Esophagus mucosa (tissue), 1 donor: ENCODE measurements at regions not wholly inside any gene's neighbourhood (a gene's known extent, or its start where the extent isn't known, plus 50 kb on each side); places are given as distances from the start of the nearest gene placed in this dataset.
"Not testable (repeated sequence)": the region's sequence is repeated elsewhere in the genome, so short reads cannot be mapped to it uniquely, and the experiment has no call there.

ENCODE experiments used
- ATAC-seq: fragments of 200-7000 bp; cut with Tn5 transposase; one replicate; pipeline ENCODE4 v1.9.1; 2020
- donor health status: DM: yes; HTN: yes; CAD: no.

GRCh38 chr12:86660488-86661147 lies 404.4 kb upstream of the MGAT4C start:
- ATAC-seq, result peak; percentile 77

DNA sequence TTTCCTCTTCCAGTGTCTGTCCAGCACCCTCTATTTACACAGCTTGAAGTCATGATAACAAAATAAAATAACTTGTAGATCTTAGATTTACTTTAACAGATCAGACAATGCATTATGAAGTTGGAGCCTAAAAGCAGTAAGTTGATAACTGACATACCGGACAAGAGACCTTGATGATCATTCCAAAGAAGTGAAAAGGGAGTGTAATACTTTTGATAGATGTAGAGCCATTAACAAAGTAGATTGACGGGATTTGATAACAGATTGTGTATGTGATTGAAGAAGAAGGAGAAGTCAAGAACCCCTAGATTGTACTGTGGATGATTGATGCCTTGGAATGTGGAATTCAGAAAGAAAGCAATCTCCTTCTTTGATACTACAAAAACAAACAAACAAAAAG lies 403.8 kb upstream of the MGAT4C start:
- ATAC-seq, result no peak

GRCh38 chr12:86658303-86658702 lies 402.1 kb upstream of the MGAT4C start:
- ATAC-seq, result no peak

GRCh38 chr12:86647800-86648199 lies 391.6 kb upstream of the MGAT4C start:
- ATAC-seq, result no peak

- ATAC-seq, result peak; percentile 77
Measured at GRCh38 chr12:86634456-86635410, 378.5 kb upstream of the MGAT4C start.

DNA sequence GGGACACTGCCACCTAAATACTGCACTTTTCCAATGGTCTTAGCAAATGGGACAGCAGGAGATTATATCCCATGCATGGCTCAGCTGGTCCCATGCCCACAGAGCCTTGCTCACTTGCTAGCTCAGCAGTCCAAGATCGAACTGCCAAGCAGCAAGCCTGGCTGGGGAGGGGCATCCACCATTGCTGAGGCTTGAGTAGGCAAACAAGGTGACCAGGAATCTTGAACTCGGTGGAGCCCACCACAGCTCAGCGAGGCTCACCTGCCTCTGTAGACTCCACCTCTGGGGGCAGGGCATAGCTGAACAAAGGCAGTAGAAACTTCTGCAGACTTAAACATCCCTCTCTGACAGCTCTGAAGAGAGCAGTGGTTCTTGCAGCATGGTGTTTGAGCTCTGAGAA lies 370.8 kb upstream of the MGAT4C start:
- no peak for ATAC-seq

DNA sequence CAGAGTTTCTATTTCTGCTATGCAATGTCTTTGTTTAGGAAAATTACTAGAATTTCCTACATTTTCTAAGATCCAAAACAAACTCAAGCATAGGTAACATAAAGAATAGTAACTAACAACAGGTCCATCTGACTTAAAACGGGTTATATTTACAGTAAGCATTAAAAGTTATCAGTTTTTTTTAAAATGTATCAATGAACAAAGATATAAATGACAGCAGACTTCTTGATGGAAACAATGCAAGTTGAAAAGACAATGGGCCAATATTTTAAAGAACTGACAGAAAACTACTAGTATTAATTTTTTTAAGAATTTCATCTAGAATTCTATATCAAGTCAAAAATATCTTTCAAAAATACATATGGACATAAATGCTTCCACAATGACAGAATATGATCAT lies 367.1 kb upstream of the MGAT4C start:
- ATAC-seq, result no peak

GRCh38 chr12:86621957-86622356 lies 365.8 kb upstream of the MGAT4C start:
- no peak for ATAC-seq

DNA sequence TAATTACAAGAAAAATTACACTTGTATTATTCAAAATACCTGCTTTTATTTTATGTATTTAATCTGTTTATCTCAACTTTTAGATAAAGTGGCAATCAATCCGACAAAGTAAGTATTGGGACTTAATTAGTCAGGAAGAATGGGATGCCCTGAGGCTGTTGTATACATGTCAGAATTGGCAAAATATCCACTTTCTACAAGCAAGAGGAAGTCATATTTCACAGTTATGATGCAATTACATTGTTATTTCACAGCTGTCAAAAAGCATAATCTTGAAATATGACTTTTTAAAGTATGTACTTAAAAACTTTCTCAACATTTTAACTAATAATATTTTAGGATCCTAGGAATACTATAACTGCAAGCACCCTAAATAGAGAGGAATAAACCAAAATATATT lies 357.1 kb upstream of the MGAT4C start:
- ATAC-seq, result no peak

GRCh38 chr12:86608638-86609037 lies 352.4 kb upstream of the MGAT4C start:
- ATAC-seq, result no peak

DNA sequence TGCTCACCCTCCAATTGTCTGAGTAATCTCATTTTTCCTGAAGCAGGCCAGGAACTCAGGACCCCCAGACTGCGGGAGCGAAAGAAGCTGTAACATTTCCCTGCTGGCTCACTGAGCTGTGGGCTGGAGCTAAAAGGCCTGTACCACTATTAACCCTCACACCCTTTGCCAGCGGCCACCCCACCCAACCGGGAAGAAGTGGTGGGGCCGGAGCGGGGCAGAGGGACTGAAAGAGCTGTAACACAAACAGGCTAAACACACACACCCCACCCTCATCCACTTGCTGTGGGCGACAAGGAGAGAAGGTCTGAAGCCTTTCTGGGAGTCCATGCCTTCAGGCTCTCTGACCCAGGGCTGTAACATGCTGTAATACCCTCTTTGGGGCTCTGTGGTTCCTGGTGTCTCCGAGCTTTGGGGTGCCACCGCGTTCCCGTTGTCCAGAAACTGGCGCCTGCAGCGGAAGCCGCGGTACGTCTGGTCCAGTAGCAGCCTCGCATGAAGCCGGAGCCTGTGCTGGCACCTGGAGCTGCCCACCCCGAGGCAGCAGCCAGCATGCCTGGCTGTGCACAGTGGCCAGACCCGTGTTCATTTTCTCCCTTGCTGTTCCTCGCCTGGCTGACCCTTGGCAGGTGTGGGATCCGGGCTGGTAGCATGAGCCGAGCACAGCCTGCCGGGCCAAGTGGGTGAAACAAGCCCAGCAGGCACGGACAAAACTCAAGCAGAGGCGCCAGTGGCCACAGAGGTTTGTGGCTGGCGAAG lies 345.5 kb upstream of the MGAT4C start:
- ATAC-seq, result no peak

DNA sequence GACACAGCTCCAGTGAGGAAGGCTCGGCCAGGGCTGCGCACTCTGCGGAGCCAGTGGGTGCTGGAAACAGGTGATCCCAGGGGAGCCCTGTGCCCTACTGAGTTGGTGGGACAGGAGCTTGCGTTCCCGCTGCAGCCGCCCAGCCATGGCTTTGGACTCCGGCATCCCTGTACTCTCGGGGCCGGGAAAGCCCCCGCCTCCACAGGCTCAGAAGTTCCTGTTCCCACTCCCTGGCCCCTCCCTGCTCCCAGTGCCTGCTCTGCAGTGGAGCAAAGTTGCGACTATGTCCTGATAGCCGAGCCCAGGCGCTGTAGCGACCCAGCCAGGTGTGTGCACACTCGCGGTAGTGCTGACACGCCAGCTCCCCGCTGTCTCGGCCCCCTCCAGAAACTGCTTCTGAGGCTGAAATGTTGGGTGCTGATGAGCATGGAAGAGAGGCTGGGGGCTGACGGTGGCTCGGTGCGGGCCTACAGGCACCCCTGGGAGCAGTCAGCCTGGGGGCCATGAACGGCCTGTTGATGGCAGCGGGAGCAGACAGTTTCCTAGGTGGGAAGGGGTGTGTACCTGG lies 344.6 kb upstream of the MGAT4C start:
- no peak for ATAC-seq

DNA sequence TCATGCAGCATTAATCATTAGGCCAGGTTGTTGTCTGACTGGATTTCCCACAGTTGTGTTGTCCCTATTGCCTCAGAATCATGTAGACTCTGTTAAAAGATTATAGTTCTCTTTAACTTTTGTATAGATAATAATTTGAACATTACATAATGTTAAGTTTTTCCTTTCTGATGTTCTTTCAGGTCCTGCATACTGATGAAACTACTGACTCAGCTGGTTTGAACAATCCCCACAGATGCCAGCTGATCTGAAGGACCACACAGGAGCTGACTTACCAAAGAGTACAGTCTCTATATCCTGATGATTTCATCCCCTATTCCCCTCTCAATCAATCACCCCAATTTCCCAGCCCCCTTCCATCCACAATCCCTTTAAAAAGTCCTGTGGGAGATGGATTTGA lies 341.2 kb upstream of the MGAT4C start:
- no peak for ATAC-seq

DNA sequence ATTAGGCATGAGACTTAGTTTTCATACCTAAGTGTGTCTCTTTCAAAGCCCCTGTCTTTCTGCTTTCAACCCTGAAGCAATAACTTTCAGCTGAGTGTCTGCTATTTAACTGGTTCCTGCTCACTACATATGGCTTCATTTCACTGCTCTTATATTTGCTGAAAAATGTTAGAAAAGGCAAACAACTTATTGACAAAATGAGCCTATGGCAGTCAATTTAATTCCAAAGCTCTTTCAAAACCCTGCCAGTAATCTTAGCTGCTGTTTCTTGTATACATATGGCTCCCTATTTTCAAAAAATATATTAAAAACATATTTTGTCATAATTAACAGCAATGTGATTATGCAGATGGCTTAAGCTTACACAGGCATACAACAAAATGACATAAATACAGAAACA lies 334.1 kb upstream of the MGAT4C start:
- no peak for ATAC-seq

DNA sequence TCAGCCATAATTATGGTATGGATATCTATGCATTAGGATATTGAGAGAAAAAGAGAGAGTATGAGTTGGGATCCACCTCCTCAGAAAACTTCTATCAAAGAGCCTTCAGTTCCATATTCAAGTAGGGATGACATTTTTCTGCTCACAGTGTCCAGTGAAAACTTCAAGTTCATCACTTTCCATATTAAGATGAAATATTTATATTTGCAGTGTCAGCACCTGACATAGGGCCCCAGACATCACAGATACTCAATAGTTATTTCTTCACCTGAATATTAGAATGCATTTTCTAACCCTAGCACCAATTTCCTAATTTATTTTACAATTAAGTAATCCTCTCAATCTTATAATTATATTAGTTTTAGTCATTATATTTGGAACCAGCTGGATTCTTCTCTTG lies 318.0 kb upstream of the MGAT4C start:
- no peak for ATAC-seq

DNA sequence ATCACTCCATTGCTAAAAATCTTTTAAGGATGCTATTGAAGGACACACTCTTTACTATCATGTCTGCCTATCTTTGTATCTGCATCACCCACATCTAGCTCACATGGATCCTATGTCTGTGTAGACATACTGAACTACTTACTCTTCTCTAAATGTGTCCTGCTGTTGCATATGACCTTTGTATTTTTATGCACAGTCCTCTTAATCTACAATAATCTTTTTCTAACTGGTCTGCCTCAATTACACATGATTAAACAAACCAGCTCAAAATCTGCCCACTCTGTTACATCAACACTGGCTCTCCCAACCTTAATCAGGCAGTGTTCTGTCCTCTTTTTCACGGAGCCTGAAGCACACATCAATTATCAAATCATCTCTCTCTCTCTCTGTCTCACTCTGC lies 316.3 kb upstream of the MGAT4C start:
- ATAC-seq, result no peak

DNA sequence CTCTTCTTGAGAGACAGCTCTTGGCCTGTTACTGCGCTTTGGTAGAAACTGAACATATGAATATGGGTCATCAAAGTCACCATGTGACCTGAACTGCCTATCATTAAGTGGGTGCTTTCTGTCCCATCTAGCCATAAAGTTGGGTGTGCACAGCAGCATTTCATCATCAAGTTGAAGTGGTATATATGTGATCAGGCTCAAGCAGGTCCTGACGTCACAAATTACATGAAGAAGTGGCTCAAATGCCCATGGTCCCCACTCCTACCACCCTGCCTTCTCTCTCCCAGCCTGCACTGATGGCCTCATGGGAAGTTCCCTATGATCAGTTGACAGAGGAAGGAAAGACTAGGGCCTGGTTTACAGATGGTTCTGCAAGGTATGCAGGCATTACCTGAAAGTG lies 308.8 kb upstream of the MGAT4C start:
- no peak for ATAC-seq

- ATAC-seq, result not testable (repeated sequence)
Measured at GRCh38 chr12:86555491-86555890, 299.3 kb upstream of the MGAT4C start.

- ATAC-seq, result no peak
Measured at GRCh38 chr12:86551146-86551571, 295.0 kb upstream of the MGAT4C start.

GRCh38 chr12:86550218-86551145 lies 294.3 kb upstream of the MGAT4C start:
- no peak for ATAC-seq

GRCh38 chr12:86543716-86544115 lies 287.5 kb upstream of the MGAT4C start:
- ATAC-seq, result no peak
